ENCODE measurements at regions not wholly inside any gene's neighbourhood (a gene's known extent, or its start where the extent isn't known, plus 50 kb on each side); places are given as distances from the start of the nearest gene placed in this dataset.

- RAD21 ChIA-PET (ENCODE audit: low non-redundant PET in 1 of 2, low total read pairs in 2 of 2, uncharacterized antibody in 2 of 2, unreplicated experiment in 2 of 2), result no interaction called here
- CTCF ChIA-PET, result no interaction called here
- Histone ChIP-seq H3K9me3 (ENCODE audit: control insufficient read depth in 1 of 2, insufficient read depth in 1 of 2, low read depth in 1 of 2, low read length in 2 of 2) (no peaks in the 10 kb centered on the region), H3K4me2 (ENCODE audit: low read length) (no peak overlapping the region), H3K36me3 (ENCODE audit: control insufficient read depth in 1 of 2, insufficient read depth in 2 of 2, low read length in 2 of 2) (no peaks in the 10 kb centered on the region), H3K4me1 (ENCODE audit: control insufficient read depth in 1 of 2, insufficient read depth in 2 of 2, low read length in 2 of 2) (no peaks in the 10 kb centered on the region), H3K27ac (ENCODE audit: low read depth, low read length) (no peak overlapping the region), H3K9me2 (ENCODE audit: insufficient read depth) (0 out of 2 replicates have a peak, but pooled peaks cover 6% of the 10 kb centered on the region), H3K27me3 (ENCODE audit: insufficient read depth, low read length) (no peaks in the 10 kb centered on the region), H4K20me1 (ENCODE audit: insufficient read depth) (no peaks in the 10 kb centered on the region), H2AFZ (ENCODE audit: low read depth, low read length, poor library complexity, severe bottlenecking) (no peak overlapping the region), H3K4me3 (replicated peaks in 1 of 2; ENCODE audit: low read depth in 1 of 2, low read length in 2 of 2) (no peak overlapping the region), H3K9ac (ENCODE audit: low read length) (no peak overlapping the region), H3K79me2 (ENCODE audit: insufficient read depth, low read length) (no peaks in the 10 kb centered on the region)
- POLR2A ChIA-PET, result no interaction called here
- intact Hi-C loops (cut with micrococcal nuclease), result no loop called here
- TF ChIP-seq, protein P1, sequence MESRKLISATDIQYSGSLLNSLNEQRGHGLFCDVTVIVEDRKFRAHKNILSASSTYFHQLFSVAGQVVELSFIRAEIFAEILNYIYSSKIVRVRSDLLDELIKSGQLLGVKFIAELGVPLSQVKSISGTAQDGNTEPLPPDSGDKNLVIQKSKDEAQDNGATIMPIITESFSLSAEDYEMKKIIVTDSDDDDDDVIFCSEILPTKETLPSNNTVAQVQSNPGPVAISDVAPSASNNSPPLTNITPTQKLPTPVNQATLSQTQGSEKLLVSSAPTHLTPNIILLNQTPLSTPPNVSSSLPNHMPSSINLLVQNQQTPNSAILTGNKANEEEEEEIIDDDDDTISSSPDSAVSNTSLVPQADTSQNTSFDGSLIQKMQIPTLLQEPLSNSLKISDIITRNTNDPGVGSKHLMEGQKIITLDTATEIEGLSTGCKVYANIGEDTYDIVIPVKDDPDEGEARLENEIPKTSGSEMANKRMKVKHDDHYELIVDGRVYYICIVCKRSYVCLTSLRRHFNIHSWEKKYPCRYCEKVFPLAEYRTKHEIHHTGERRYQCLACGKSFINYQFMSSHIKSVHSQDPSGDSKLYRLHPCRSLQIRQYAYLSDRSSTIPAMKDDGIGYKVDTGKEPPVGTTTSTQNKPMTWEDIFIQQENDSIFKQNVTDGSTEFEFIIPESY (IDR thresholded peaks at IDR 0.05; ENCODE audit: extremely low read depth, insufficient replicate concordance, low read length), result no peak
- TF ChIP-seq TCF7L2 (IDR thresholded peaks at IDR 0.05; ENCODE audit: borderline replicate concordance, extremely low read depth, insufficient read depth, insufficient read length) (no peak), FOSL1 (IDR thresholded peaks at IDR 0.05; ENCODE audit: low read depth) (no peak), YY1 (IDR thresholded peaks at IDR 0.05; ENCODE audit: extremely low read depth, insufficient replicate concordance, low read depth, low read length) (no peak), CBX3 (IDR thresholded peaks at IDR 0.05; ENCODE audit: low read depth) (no peak), EGR1 (IDR thresholded peaks at IDR 0.05; ENCODE audit: low read depth) (no peak), POLR2A (IDR thresholded peaks at IDR 0.05; ENCODE audit: borderline replicate concordance, extremely low read depth, insufficient read depth, insufficient read length) (no peak), CTCF (IDR thresholded peaks at IDR 0.05 in 2 of 3, conservative IDR thresholded peaks at IDR 0.05 in 1 of 3; ENCODE audit: borderline replicate concordance in 1 of 3, insufficient read depth in 1 of 3, low read depth in 2 of 3, low read length in 2 of 3) (no peak), POLR2AphosphoS5 (IDR thresholded peaks at IDR 0.05; ENCODE audit: low read depth, low read length) (no peak), SIN3A (IDR thresholded peaks at IDR 0.05; ENCODE audit: low read depth) (no peak), EZH2phosphoT487 (IDR thresholded peaks at IDR 0.05; ENCODE audit: borderline replicate concordance) (no peak), ELF1 (IDR thresholded peaks at IDR 0.05; ENCODE audit: borderline replicate concordance, low read depth) (no peak)
- TF ChIP-seq, protein P2, sequence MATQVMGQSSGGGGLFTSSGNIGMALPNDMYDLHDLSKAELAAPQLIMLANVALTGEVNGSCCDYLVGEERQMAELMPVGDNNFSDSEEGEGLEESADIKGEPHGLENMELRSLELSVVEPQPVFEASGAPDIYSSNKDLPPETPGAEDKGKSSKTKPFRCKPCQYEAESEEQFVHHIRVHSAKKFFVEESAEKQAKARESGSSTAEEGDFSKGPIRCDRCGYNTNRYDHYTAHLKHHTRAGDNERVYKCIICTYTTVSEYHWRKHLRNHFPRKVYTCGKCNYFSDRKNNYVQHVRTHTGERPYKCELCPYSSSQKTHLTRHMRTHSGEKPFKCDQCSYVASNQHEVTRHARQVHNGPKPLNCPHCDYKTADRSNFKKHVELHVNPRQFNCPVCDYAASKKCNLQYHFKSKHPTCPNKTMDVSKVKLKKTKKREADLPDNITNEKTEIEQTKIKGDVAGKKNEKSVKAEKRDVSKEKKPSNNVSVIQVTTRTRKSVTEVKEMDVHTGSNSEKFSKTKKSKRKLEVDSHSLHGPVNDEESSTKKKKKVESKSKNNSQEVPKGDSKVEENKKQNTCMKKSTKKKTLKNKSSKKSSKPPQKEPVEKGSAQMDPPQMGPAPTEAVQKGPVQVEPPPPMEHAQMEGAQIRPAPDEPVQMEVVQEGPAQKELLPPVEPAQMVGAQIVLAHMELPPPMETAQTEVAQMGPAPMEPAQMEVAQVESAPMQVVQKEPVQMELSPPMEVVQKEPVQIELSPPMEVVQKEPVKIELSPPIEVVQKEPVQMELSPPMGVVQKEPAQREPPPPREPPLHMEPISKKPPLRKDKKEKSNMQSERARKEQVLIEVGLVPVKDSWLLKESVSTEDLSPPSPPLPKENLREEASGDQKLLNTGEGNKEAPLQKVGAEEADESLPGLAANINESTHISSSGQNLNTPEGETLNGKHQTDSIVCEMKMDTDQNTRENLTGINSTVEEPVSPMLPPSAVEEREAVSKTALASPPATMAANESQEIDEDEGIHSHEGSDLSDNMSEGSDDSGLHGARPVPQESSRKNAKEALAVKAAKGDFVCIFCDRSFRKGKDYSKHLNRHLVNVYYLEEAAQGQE (IDR thresholded peaks at IDR 0.05; ENCODE audit: low read depth), result no peak
- DNase-seq (ENCODE audit: low read depth, low spot score) (no peak), ATAC-seq (no peak)
- no TSS peak for BruUV-seq (replicated peaks)
Observed at GRCh38 chr12:60872219-60872618, 1276.4 kb downstream of the SLC16A7 start.
